ENCODE measurements at regions not wholly inside any gene's neighbourhood (a gene's known extent, or its start where the extent isn't known, plus 50 kb on each side); places are given as distances from the start of the nearest gene placed in this dataset.

DNA sequence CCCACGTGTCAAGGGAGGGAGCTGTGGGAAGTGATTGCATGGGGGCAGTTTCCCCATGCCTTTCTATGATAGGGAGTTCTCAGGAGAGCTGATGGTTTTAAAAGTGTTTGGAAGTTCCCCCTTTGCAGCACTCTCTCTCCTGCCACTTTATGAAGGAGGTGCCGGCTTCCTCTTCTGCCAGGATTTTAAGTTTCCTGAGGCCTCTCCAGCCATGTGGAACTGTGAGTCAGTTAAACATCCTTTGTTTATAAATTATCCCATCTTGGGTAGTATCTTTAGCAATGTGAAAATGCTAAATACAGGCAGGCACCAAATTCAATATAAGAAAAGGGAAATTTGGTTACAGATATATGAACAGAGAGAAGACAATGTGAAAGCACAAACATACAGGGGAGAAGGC, 96.4 kb upstream of the EPHA7 start:
- no peak for DNase-seq

DNA sequence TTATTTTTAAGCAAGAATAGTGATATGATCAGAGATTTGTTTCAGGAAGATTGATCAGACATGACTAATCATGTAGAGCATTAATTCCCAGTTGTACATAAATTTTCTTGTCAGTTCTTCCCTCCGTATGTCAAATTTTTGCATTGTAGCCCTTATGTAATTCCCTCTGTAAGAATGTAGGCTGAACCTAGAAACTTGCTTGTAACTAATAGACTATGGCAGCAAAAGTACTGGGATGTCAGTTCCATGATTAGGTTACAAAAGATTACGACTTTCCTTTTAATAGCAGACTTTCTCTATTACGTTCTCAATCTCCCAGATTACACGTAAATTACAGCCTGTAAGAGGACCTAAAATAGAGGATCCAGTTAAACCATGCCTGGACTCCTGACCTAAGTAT, 79.4 kb upstream of the EPHA7 start:
- DNase-seq = no peak

DNA sequence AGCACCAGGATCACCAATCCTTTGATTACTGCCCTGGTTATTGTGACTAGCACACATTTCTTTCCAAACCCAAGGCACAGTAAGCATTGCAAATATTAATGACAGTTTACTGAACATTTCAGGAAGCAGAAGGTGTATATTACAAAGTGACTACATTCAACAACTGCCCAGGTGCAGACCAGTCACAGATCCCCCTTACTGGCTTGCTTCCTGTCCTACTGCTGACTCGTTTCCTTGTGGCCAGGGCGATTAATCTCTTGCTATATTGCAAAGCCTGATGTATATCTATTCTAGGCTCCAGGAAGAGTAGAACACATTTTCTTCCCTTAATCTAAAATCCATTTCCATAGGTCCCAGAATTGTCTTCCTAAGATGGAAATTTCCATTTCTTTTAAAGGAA, 77.2 kb upstream of the EPHA7 start:
- DNase-seq = no peak

DNA sequence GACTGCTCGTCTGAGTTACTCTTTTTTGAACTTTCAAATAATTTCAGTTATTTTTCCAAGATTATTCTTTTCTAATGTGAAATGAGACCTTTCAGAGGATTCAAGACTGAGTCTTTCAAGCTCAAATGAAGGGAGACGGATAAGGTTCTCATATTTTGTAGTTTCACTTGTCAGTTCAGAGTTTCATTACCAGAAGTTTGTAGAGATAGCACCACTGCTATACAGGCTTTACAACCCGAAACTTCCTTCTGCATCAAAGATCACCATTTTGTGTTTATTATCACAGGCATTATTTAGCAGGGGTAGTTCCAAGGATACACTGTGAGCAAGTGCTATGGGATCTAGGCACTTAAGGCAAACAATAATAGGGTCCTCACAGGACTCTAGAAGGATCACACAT, 74.7 kb upstream of the EPHA7 start:
- no peak for DNase-seq

DNA sequence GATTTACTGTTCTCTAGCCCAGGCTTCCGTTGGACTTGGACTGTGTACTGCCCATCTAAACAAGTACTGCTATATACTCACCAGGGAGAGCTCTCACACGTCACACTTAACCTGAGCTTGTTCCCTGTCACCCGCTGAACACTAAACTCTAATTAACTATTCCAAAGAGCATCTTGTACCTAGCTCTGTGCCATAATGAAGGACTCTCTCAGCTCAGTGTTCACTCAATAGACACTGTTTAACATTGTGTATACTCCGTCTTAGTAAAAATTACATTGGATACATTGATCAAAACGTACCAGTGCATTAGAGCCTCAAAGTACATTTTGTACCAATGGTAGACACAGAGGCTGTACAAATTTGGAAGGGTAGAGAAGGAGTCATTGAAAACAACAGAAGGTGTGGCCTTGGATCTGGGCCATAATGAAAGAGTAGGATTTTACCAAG, 55.4 kb upstream of the EPHA7 start:
- DNase-seq = no peak

DNA sequence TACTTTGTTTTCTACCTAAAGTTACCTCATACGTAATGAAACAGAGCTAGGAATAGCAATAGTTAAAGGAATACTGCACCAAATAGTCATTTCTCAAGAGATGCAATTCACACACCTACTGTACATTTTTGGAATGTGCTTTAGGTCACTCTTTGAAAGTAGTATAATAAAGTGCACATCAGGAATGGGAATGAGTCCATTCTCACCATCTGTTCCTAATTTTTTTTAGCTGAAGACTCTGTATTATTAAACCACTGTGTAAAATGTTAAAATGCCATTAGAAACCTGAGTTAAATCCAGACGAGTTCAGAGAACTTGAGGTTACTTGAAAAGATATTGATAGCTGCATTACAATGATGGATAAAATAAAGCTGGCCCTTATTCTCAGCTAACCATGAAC, 51.9 kb upstream of the EPHA7 start:
- no peak for DNase-seq
